Activated CD4-positive, CD25-positive, alpha-beta regulatory T cell (primary cell): ENCODE measurements at regions not wholly inside any gene's neighbourhood (a gene's known extent, or its start where the extent isn't known, plus 50 kb on each side); places are given as distances from the start of the nearest gene placed in this dataset.

Experiments used
- DNase-seq, 4 experiments: peaks; one replicate each; lab custom pipeline; 2025; lab: John Stamatoyannopoulos, UW

DNA sequence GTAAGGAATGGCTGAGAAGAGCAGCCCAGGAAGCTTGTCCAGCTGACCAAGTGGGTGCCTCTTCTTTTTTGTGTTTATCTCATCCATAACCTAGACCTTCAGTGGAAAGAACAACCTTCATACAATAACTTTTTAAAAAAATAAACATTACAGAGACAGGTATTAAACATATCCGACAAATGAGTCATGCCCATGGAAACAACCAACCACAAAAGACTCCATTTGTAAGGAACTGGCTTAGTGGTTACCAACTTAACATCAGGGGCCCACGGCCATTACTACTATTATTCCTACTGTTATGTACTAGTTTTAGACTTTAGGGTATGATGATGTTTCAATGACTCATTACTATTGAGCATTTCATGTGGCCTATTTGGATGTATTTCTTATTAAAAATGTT is 191.7 kb upstream of the SERP2 start:
- DNase-seq = no peak

- no peak for DNase-seq
Measured at GRCh38 chr13:44184740-44185139, 188.9 kb upstream of the SERP2 start.

- no peak for DNase-seq
Measured at GRCh38 chr13:44188257-44188656, 185.4 kb upstream of the SERP2 start.

DNA sequence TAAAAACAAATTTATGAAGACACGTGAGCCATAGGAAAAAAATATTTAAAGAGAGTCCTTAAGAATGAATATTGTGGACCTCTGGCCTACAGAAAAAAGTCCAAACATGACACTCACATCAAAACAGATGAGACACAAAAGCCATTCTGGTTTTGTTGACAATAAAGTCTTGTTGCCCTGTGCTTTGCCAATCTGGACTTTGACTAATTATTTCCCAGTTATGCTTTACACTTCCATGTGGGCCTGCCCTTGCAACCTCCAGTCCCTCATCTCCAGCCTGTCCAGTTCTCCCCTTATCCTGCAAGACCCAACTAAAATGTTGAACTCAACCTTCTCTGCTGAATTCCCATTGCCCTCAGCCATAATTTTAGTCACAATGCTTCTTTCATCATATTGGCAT is 184.5 kb upstream of the SERP2 start:
- DNase-seq = no peak

DNA sequence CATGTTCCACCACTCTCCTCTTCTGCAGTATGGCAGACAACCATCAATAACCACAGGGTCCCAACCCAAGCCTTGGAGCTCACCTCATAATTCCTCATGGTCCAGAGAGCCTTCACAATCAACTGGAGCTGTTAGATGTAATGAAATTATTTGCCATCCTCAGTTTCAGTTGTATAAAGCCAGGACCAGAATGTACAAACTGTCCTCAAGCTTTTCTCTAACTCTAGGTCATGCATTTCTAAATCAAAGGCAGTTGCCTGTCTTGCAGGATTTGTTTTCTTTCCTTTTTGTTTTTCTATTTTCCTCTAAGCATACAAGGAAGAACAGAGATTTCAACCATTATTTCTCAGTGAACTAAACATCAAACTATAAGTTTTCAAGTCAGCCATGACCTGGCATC is 182.5 kb upstream of the SERP2 start:
- DNase-seq = no peak

- DNase-seq = no peak
Measured at GRCh38 chr13:44191504-44192171, 182.0 kb upstream of the SERP2 start.

DNA sequence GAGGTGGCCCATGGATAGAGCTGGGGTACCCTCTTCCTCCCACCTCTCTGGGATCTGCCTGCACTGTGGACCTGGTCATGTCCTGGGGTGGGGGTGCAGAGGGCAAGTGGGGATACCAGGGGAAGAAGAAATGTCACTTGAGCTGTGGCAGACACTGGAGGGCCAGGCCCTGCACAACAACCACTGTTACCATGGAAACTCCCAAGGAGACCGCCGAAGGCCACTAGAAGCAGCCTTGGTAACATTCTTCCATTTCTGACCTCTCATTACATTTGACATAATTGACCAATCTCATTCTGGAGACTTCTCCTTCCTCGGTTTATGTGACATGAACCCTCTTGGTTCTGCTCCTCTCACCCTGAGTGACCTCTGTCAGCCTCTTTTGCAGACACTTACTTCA is 179.9 kb upstream of the SERP2 start:
- no peak for DNase-seq

- no peak for DNase-seq
Measured at GRCh38 chr13:44195245-44195644, 178.4 kb upstream of the SERP2 start.

GRCh38 chr13:44196196-44196751 is 177.3 kb upstream of the SERP2 start:
- DNase-seq = no peak

GRCh38 chr13:44197791-44198770 is 175.5 kb upstream of the SERP2 start:
- no peak for DNase-seq

DNA sequence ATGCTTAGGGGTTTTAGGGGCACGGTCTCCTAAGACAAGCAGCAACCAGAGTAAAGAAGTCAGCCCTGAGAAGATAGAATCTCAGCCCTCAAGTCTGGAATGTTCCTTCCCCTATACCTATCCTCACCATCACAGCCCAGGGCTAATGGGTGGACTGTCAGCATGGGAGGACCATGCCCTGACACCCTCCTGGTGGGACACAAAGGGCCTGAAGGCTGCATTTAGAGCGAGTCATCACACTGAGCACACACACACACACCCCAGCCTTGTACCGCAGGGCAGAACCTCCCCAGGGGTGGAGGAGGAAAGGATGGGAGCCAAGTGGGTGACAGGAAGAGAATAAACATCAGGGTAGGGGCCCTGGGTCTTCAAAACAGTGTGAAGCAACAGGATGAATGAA is 174.8 kb upstream of the SERP2 start:
- DNase-seq = no peak

GRCh38 chr13:44199627-44200207 is 173.9 kb upstream of the SERP2 start:
- DNase-seq = no peak

DNA sequence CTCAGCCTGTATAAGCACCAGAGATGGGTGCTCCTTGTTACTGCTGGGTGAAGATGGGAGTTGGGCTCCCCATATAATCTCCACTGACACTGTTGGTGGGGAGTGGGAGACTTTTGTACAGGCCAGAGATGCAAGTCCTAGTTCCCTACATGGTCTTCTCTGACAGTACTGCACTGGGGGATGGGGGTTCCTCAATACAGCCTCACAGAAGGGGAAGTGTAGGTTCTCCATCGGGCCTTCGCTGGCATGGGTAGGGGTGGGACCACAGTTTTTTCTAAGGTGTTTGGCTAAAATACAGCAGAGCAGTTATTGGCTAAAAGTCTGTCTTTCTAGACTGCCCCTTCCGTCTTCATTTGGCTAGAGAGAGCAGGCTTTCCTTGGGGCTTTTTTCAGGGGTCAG is 167.2 kb upstream of the SERP2 start:
- no peak for DNase-seq

DNA sequence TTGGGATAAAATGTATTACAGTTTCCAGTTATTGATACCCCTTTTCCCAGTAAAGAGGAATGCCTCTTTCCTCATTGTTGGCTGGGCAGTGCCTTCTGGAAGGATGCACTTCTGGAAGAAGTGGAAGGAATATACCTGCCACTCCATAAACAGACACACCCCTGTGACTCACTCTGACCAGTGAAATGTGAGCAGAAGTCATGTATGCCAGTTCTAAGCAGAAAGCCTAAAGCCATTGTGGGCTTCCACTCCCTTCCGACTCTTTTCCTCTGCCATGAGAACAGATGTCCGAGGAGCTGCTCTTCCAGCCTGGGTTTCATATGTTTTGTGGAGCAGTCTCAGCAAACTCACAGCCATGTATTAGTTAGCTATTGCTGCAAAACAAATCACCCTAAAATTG is 166.1 kb upstream of the SERP2 start:
- no peak for DNase-seq

DNA sequence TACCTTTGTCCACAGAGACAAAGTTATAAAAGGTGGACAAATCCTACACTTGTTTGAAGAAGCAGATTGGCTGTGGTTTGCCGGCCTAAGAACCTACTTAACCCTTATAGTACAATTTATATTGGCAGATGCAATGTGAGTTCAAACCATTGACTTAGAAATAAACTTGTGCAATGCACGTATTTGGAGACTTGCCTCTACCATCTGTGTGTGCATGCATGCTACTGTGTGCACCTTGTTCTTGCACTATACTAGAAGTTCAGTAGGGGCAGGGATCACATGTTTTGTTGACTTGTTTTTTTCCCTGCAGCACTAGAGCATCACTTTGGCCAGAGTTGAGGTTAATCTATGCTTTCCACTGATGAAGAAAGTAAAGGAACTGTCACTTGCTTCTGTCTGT is 163.1 kb upstream of the SERP2 start:
- DNase-seq = no peak

GRCh38 chr13:44211286-44211685 is 162.3 kb upstream of the SERP2 start:
- DNase-seq = no peak

- no peak for DNase-seq
Measured at GRCh38 chr13:44211704-44212346, 161.8 kb upstream of the SERP2 start.

DNA sequence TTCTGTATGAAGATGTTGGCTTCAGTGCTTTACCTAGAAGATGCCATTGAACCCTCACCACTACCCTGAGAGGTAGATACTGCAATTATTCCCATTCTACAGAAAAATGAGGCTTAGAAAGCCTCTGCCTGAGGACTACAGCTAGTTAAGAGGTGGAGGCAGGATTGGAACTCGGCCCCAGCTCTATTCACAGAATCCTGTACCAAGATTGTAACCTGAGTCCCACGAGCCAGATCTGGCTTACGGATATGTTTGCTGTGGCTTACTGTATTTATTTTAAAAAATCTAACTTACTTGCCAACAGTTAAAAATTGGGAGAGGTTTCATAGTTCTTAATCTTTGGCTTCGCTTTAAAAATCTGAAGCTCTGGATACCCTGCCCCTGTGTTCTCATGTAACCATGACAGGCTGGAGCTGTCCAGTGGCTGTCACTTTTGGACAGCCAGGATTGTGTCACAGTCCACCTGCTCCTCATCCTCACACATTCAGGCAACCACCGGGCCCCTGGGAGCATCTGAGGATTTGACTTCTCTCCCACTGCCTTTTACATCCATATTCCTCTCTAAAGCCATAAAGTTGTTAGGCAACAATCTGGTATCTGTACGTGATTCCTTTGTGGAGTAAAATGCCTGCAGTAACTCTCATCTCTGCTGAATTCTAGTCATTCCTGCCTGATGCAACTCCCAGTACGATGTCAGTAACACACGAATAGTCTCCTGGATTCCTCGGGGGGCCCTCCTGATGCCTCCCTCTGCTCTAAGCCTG is 160.8 kb upstream of the SERP2 start:
- DNase-seq = no peak

GRCh38 chr13:44218501-44219240 is 155.0 kb upstream of the SERP2 start:
- DNase-seq = no peak
